IPS-15b (cell line): ENCODE measurements at regions not wholly inside any gene's neighbourhood (a gene's known extent, or its start where the extent isn't known, plus 50 kb on each side); places are given as distances from the start of the nearest gene placed in this dataset.

Source experiments
- H3K27me3 ChIP-seq: one replicate; pipeline ENCODE4 v1.6.1; 2013; ENCODE audit warnings: low read length; ENCODE audit not compliant: control insufficient read depth, insufficient read depth
- H3K36me3 ChIP-seq: one replicate; pipeline ENCODE4 v1.6.1; 2013; ENCODE audit warnings: low read length; ENCODE audit not compliant: control insufficient read depth, insufficient read depth
- H3K4me1 ChIP-seq: one replicate; pipeline ENCODE4 v1.6.1; 2013; ENCODE audit warnings: mild to moderate bottlenecking, low read length; ENCODE audit not compliant: control insufficient read depth, insufficient read depth
- H3K4me3 ChIP-seq: one replicate; pipeline ENCODE4 v1.5.1; 2013; ENCODE audit warnings: low read depth, low read length
- H3K9ac ChIP-seq: one replicate; pipeline ENCODE4 v1.6.1; 2013; ENCODE audit warnings: low read depth, mild to moderate bottlenecking, low read length
- H3K9me3 ChIP-seq: one replicate; pipeline ENCODE4 v1.6.1; 2013; ENCODE audit warnings: mild to moderate bottlenecking, low read length; ENCODE audit not compliant: control insufficient read depth, insufficient read depth

DNA sequence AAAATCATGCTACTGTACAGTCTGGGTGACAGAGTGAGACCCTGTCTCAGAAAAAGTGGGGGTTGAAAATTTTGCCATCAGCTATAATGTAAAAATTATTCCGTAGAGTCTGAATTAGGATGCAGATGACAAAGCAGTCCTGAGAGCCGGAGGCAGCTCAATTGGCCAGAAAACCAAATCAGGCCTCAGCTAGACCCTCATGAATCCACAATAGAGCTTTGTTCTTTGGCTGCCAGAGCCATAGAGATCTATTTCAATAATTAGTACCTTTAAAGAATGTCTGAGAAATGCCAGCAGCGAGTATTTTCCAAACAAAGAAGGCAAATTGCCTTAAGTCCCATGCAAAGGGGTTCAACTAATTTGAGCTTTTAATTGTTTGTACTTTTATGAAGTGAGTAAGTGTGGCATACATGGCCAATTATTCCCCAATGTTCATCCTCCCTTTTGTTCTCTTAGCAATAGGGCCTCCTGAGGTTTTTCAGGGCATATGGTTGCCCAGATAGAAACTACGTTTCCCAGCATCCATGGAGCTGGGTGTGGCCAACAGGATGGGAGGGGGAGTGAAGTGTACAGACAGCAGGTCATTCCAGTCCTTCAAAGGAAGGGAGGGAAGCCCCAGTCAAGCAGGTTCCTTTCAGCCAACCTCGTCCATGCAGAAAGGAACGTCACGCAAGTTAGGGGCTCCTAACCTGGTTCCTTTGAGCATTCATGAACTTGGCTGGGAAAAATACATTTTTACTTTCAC, 211.3 kb upstream of the APCDD1 start:
- H3K4me3 ChIP-seq = no peak overlapping the region
- H3K9ac ChIP-seq = no peak overlapping the region
- no peaks in the 10 kb centered on the region for H3K27me3 ChIP-seq
- H3K4me1 ChIP-seq = no peaks in the 10 kb centered on the region
- no peaks in the 10 kb centered on the region for H3K36me3 ChIP-seq
- no peaks in the 10 kb centered on the region for H3K9me3 ChIP-seq

DNA sequence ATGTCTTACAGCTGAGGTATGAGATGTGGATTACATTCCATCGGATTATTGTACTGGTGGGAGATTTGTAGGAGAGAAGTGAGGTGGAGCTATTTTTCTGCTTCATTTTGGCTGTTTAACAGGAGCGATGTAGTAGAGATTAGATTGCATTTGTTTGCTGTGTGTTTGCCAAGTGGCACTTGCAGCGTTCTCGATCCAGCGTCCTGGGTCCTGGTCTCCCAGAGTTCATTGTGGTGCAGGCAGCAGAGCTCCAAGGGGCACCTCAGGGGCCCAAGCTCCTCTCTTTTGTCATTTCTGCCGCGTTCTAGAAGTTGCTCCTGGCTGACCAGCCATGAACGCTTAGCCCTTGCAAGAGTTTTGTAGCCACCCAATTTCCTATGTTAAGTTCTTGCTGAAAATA, 210.1 kb upstream of the APCDD1 start:
- Histone ChIP-seq H3K36me3 (no peaks in the 10 kb centered on the region), H3K4me3 (no peak overlapping the region), H3K9ac (no peak overlapping the region), H3K27me3 (no peaks in the 10 kb centered on the region), H3K4me1 (no peaks in the 10 kb centered on the region), H3K9me3 (no peaks in the 10 kb centered on the region)

DNA sequence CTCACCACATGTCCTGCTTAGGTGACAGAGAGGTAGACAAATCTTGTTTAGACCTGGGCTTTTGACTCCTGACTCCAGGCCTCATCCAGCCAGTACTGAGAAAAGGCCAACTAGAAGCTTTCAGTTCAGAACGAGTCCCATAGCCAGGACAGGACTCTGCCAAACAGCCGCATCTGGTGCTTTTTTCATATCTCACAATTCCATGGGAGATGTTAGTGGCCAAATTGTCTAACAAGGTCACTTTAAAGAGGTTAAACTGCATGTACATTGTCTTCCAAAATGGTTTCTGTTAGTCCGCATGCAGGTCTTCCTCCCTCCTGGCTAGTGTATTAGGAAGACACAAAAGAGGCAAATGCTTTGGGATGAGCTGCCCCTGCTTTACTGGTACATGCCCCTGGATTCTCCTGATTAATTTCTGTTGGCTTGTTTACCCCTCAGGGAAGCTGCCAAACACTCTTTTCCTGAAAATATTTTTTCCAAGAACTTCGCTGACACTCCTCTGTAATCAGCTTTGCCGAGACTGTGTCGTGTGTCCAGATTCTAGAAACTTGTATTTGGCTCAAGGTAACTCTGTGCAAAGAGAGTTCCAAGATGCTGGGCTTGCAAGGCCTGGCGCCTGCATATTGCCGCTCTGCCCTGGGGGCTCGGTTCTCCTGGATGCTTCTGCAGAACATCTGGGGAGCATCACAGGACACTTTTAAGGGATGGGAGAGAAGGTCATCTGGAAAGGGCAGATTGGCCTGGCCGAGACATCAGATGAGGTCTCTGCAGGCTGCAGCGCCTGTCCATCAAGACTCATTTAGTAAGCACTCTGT, 209.2 kb upstream of the APCDD1 start:
- H3K4me3 ChIP-seq = no peak overlapping the region
- no peaks in the 10 kb centered on the region for H3K4me1 ChIP-seq
- no peak overlapping the region for H3K9ac ChIP-seq
- H3K27me3 ChIP-seq = no peaks in the 10 kb centered on the region
- no peaks in the 10 kb centered on the region for H3K36me3 ChIP-seq
- no peaks in the 10 kb centered on the region for H3K9me3 ChIP-seq

DNA sequence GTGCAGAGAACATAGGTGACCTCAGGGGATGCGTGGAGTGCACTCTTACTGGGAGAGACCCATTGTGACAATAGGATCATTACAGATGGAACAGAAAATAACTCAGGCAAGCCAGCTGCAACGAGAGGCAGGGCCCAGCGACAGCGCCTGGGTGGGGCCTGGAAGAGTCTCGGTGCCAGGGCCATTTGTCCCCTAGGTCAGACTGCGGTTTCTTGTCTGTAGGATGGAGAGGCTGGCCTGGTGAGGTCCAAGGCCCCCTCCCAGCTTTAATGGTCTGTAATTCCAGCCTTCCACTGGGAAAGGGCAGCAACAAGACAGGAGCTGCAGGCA, 208.6 kb upstream of the APCDD1 start:
- no peak overlapping the region for H3K9ac ChIP-seq
- no peak overlapping the region for H3K4me3 ChIP-seq
- H3K36me3 ChIP-seq = no peaks in the 10 kb centered on the region
- no peaks in the 10 kb centered on the region for H3K9me3 ChIP-seq
- no peaks in the 10 kb centered on the region for H3K4me1 ChIP-seq
- no peaks in the 10 kb centered on the region for H3K27me3 ChIP-seq

DNA sequence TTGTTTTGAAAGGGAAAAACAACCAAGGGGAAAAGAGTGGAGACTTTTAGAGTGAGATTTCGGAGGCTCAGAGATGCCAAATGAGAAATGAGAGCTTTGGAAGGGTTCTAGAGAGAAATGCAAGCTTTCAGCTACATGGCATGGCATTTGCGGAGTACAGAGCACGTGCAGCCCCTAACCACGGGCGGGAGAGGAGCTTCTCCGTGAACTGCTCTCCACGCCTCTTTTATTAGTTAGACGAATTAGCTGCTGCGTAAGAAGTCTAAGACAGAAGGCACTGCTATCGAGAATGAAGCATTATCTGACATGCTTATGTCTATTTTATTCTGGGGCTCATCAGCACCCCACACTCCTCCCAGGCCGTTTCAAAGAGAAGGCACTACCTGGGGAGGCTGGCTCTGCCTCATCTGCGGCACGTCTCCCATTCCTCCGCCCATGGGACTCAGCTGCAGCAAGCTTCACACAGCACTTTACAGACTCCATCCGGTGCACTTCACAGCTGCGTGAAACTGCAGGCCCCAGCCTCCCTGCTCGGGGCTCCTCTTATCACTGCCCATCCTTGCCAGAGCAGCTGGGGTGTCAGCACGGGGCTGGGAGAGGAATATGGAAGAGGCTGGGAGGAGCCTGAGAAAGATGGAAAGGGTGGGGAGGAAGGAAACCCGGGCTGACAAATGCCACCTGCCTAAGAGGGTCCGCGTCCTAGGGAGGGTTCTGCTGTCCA, 207.3 kb upstream of the APCDD1 start:
- Histone ChIP-seq H3K4me1 (no peaks in the 10 kb centered on the region), H3K27me3 (no peaks in the 10 kb centered on the region), H3K4me3 (no peak overlapping the region), H3K36me3 (no peaks in the 10 kb centered on the region), H3K9me3 (no peaks in the 10 kb centered on the region), H3K9ac (no peak overlapping the region)

DNA sequence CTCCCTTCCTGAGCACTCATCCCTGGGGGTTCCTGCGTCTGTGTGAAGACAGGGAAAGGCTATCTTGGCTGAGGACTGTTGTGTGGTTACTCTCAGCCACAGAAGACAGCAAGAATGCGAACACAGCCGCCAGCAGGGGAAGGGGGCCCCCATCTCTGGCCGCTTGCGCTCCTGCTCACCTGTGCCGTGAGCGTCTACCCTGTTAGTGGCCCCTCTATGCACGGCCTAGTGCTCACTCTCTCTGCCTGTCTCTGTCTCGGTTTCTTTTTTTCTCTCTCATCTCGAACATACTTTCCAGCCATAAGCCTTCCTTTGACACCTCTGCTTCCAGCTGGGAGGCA, 206.7 kb upstream of the APCDD1 start:
- no peak overlapping the region for H3K4me3 ChIP-seq
- H3K9ac ChIP-seq = no peak overlapping the region
- no peaks in the 10 kb centered on the region for H3K4me1 ChIP-seq
- H3K36me3 ChIP-seq = no peaks in the 10 kb centered on the region
- H3K27me3 ChIP-seq = no peaks in the 10 kb centered on the region
- no peaks in the 10 kb centered on the region for H3K9me3 ChIP-seq

DNA sequence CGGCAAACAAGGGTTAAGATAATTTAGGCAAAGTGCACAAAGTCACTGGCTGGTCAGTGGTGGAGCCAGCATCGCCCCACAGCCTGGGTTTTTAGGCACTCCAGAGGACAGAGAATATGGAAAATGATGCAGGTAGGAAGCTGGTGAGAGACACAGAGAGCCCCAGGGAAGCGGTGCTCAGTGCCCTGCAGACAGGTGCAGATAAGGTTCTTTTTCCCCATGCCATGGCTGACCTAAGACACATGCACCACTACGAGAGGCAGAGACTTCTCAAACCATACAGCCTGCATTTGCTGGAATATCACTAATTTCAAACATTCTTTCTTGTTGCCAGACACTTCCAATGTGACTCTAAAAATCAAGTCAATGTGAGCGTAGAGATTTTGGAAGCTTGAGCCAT, 205.7 kb upstream of the APCDD1 start:
- no peak overlapping the region for H3K4me3 ChIP-seq
- H3K27me3 ChIP-seq = no peaks in the 10 kb centered on the region
- H3K36me3 ChIP-seq = no peaks in the 10 kb centered on the region
- no peaks in the 10 kb centered on the region for H3K4me1 ChIP-seq
- no peaks in the 10 kb centered on the region for H3K9me3 ChIP-seq
- H3K9ac ChIP-seq = no peak overlapping the region

DNA sequence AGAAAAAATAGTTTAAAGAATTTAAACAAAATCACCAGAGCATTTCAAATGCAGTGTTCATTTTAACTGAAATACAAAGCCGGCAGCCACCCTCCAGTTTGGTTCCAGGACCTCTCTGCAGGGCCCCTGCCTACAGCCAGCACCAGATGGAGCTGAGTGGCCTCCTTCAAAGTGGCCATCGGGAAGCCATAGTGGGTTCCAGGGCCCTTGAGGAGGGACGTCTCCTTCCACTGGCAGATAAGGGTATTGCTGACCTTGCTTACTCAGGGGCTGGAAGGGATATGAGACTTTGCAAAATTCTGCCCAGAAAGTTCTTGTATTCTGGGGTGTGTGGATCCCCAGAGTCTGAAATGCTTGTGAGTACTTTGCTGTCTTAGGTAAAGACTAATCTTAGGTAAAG, 205.2 kb upstream of the APCDD1 start:
- H3K9me3 ChIP-seq = no peaks in the 10 kb centered on the region
- no peaks in the 10 kb centered on the region for H3K4me1 ChIP-seq
- no peak overlapping the region for H3K4me3 ChIP-seq
- H3K9ac ChIP-seq = no peak overlapping the region
- H3K27me3 ChIP-seq = no peaks in the 10 kb centered on the region
- no peaks in the 10 kb centered on the region for H3K36me3 ChIP-seq

DNA sequence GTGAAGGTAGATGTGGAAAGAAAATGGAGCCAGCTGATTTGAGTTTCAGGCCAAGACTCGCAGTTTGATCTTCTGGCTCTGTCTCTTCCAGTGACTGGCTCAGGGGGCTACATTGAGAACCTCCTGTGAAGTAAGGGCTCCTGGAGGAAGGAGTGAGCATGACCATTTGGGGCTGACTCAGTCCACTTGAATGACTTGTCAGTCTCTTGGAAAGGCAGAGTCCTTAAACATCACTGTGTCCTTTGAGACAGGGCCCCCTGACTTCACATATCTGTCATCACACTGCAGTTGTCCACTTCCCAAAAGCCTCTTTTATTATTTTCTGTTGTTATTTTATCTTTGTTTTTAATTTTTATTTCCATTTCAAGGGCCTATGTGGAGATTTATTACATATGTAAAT, 204.6 kb upstream of the APCDD1 start:
- H3K4me3 ChIP-seq = no peak overlapping the region
- H3K27me3 ChIP-seq = no peaks in the 10 kb centered on the region
- no peak overlapping the region for H3K9ac ChIP-seq
- H3K36me3 ChIP-seq = no peaks in the 10 kb centered on the region
- H3K4me1 ChIP-seq = no peaks in the 10 kb centered on the region
- no peaks in the 10 kb centered on the region for H3K9me3 ChIP-seq

DNA sequence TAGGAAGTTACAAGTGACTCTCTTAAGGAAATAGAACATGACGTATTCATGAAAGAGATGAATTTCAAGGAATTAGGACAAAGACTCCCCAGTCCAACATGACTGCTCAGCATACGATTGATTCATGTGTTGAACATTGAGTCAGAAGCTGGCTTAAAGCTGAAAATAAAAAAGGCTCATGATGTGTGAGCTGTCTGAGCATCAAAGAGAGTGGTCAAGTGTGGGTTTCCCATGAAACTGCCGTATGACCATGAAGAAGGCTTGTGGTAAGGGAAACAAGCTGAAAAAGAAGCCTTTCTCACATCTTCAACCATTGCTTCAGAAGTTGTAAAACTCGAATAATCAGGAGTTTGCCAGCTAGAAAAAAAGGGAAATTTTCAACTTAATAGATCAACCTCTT, 201.9 kb upstream of the APCDD1 start:
- Histone ChIP-seq H3K27me3 (no peaks in the 10 kb centered on the region), H3K4me3 (no peak overlapping the region), H3K4me1 (no peaks in the 10 kb centered on the region), H3K36me3 (no peaks in the 10 kb centered on the region), H3K9ac (no peak overlapping the region), H3K9me3 (no peaks in the 10 kb centered on the region)

DNA sequence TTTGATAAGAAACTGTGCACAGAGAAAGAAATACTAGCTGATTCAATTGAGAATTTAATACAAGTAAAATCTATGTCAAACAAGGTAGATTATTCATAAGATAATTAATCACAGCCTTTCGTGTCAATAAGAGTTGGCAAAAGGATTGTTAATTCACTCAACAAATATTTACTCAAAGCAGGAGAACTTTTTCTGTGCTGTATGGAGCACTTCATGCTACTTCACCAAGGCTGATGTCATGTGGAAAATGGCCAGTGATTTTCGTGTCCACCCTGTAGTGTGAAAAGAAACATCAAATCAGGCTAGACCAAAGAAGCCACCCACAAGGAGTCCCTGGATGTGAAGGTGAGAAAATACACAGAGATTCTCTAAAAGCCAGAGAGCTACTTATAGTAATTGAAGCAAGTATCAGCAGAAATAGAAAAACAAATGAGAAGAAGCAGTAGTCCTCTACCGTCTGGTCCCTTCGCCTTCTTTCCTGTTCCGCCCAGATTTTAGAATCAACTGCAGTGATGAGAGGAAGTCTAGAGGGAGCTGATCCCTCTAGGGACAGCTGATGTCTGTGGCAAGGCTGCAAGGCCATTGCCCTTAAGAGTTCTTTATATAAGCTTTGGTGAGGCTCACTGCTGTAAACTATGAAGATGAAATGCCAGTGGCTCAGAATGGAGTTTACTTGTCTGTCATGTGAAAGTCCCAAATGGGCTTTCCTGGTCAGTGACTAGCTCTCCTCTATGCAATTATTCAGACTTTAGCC, 201.3 kb upstream of the APCDD1 start:
- no peaks in the 10 kb centered on the region for H3K4me1 ChIP-seq
- H3K9me3 ChIP-seq = no peaks in the 10 kb centered on the region
- H3K4me3 ChIP-seq = no peak overlapping the region
- no peaks in the 10 kb centered on the region for H3K27me3 ChIP-seq
- no peak overlapping the region for H3K9ac ChIP-seq
- H3K36me3 ChIP-seq = no peaks in the 10 kb centered on the region
